GM12891 (cell line): ENCODE measurements at regions not wholly inside any gene's neighbourhood (a gene's known extent, or its start where the extent isn't known, plus 50 kb on each side); places are given as distances from the start of the nearest gene placed in this dataset.

Experiments
- PAX5 ChIP-seq: IDR thresholded peaks from 2 replicates; pipeline ENCODE4 v1.6.1; 2011; ENCODE audit warnings: low read length, moderate library complexity, mild to moderate bottlenecking; ENCODE audit not compliant: insufficient read depth, severe bottlenecking
- POLR2A ChIP-seq: IDR thresholded peaks from 2 replicates; pipeline ENCODE4 v1.6.1; 2011; ENCODE audit warnings: low read depth, low read length, control low read depth
- POLR2AphosphoS5 ChIP-seq: IDR thresholded peaks from 2 replicates; pipeline ENCODE4 v1.6.1; 2011; ENCODE audit warnings: low read depth, low read length, control low read depth
- POU2F2 ChIP-seq: IDR thresholded peaks from 2 replicates; pipeline ENCODE4 v1.6.1; 2011; ENCODE audit warnings: low read depth, mild to moderate bottlenecking, control low read depth, low read length, moderate library complexity
- TAF1 ChIP-seq: IDR thresholded peaks from 2 replicates; pipeline ENCODE4 v1.6.1; 2011; ENCODE audit warnings: low read depth, low read length, control low read depth

- TF ChIP-seq TAF1 (no peak), POLR2A (no peak), POLR2AphosphoS5 (no peak), POU2F2 (no peak), PAX5 (no peak)
These were observed 315.3 kb downstream of the TYW1 start for GRCh38 chr7:67311901-67312300.
